Activated B cell treated with CpG ODN at 0.5 μM for 24 hours (primary cell): ENCODE measurements at regions not wholly inside any gene's neighbourhood (a gene's known extent, or its start where the extent isn't known, plus 50 kb on each side); places are given as distances from the start of the nearest gene placed in this dataset.

Experiments
- ATAC-seq: fragments of 200-7000 bp; cut with Tn5 transposase; one replicate; pipeline ENCODE4 v1.10.0; 2021; ENCODE audit warnings: low read depth, mild to moderate bottlenecking, moderate library complexity
- CTCF ChIA-PET: fragments of 350-600 bp; sonication (Branson Sonifier 250); formaldehyde crosslinking; loops from one replicate; lab custom pipeline; 2021; ENCODE audit warnings: antibody characterized with exemption; lab: Charles Lee
- POLR2A ChIA-PET: fragments of 350-600 bp; sonication (Branson Sonifier 250); formaldehyde crosslinking; loops from one replicate; lab custom pipeline; 2021; ENCODE audit warnings: antibody characterized with exemption; lab: Charles Lee
- DNase-seq: peaks from one replicate; pipeline ENCODE4 v3.0.0; 2022
- H3K27ac Mint-ChIP-seq: one replicate; pipeline ENCODE4 v1.8.0; 2020; ENCODE audit warnings: mixed read lengths
- H3K27me3 Mint-ChIP-seq: one replicate; pipeline ENCODE4 v1.8.0; 2021; ENCODE audit warnings: mixed read lengths
- H3K36me3 Mint-ChIP-seq: one replicate; pipeline ENCODE4 v1.8.0; 2021; ENCODE audit warnings: low read depth, mixed read lengths
- H3K4me1 Mint-ChIP-seq: one replicate; pipeline ENCODE4 v1.8.0; 2021; ENCODE audit warnings: mixed read lengths
- H3K4me3 Mint-ChIP-seq: one replicate; pipeline ENCODE4 v1.8.0; 2020; ENCODE audit warnings: mild to moderate bottlenecking, mixed read lengths
- H3K9me3 Mint-ChIP-seq: one replicate; pipeline ENCODE4 v1.8.0; 2020; ENCODE audit warnings: mixed read lengths
- CTCF ChIP-seq: fragments of 200-600 bp; IDR thresholded peaks from one replicate; pipeline ENCODE4 v1.8.0; 2022; ENCODE audit warnings: antibody characterized with exemption, mild to moderate bottlenecking
- intact Hi-C: fragments of 100-400 bp; cut with micrococcal nuclease; formaldehyde crosslinking; loops from one replicate; pipeline ENCODE4 v1.15.1; 2024

DNA sequence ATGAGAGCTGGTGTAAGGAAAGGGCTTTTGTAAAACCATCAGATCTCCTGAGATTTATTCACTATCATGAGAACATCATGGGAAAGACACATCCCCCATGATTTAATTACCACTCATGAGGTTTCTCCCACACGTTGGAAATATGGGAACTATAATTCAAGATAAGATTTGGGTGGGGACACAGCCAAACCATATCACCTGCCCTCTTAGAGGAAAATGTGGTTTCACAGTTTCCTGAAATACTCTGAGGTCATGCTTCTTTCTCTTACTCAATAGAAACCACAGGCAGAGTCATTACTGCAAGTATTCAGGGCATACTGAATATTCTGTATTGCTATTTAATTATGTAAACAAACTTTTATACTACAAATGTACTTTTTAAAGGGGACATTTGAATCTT lies 1453.3 kb downstream of the PCDH18 start:
- H3K4me1 Mint-ChIP-seq, result no peaks in the 10 kb centered on the region
- no peaks in the 10 kb centered on the region for H3K36me3 Mint-ChIP-seq
- no peak for TF ChIP-seq CTCF
- H3K9me3 Mint-ChIP-seq, result no peaks in the 10 kb centered on the region
- ATAC-seq (no peak), DNase-seq (no peak)
- ChIA-PET POLR2A (no interaction called here), CTCF (no interaction called here)
- H3K27ac Mint-ChIP-seq, result no peak overlapping the region
- intact Hi-C loops, result no loop called here
- no peak overlapping the region for H3K4me3 Mint-ChIP-seq
- no peaks in the 10 kb centered on the region for H3K27me3 Mint-ChIP-seq

DNA sequence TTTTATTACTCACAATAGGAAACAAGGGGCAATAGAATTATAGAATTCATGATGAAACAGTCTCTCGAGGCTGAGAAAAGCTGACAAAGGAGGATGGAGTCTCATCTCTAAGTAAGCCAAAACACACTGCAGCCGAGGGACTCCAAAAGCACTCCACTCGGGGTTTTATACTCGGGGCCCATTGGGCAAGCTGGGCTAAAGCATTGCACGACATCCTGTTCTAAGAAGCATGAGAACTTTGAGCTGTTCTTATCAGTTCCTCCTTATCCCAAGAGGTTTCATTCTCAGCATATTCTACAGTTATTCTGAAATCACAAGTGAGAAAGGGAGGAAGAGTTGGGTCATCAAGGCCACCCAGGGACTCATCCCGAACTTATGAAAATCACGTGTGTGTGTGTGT lies 1475.5 kb downstream of the PCDH18 start:
- H3K9me3 Mint-ChIP-seq, result no peaks in the 10 kb centered on the region
- intact Hi-C loops, result no loop called here
- ChIA-PET CTCF (no interaction called here), POLR2A (no interaction called here)
- H3K4me1 Mint-ChIP-seq, result no peaks in the 10 kb centered on the region
- TF ChIP-seq CTCF, result no peak
- DNase-seq (no peak), ATAC-seq (no peak)
- no peak overlapping the region for H3K4me3 Mint-ChIP-seq
- H3K27ac Mint-ChIP-seq, result no peak overlapping the region
- H3K36me3 Mint-ChIP-seq, result no peaks in the 10 kb centered on the region
- H3K27me3 Mint-ChIP-seq, result no peaks in the 10 kb centered on the region

GRCh38 chr4:136055360-136055759 lies 1476.9 kb downstream of the PCDH18 start:
- TF ChIP-seq CTCF, result no peak
- no peaks in the 10 kb centered on the region for H3K27me3 Mint-ChIP-seq
- no peaks in the 10 kb centered on the region for H3K4me1 Mint-ChIP-seq

GRCh38 chr4:136036744-136037143 lies 1495.5 kb downstream of the PCDH18 start:
- intact Hi-C loops, result no loop called here
- ChIA-PET POLR2A (no interaction called here), CTCF (no interaction called here)
- DNase-seq (no peak), ATAC-seq (no peak)
- Mint-ChIP-seq H3K4me3 (no peak overlapping the region), H3K9me3 (peaks cover 3% of the 10 kb centered on the region), H3K27ac (no peak overlapping the region), H3K27me3 (no peaks in the 10 kb centered on the region), H3K36me3 (no peaks in the 10 kb centered on the region), H3K4me1 (no peaks in the 10 kb centered on the region)
- no peak for TF ChIP-seq CTCF

More at GRCh38 chr4:136055360-136055759, 1476.9 kb downstream of the PCDH18 start:
- Mint-ChIP-seq H3K27ac (no peak overlapping the region), H3K36me3 (no peaks in the 10 kb centered on the region), H3K4me3 (no peak overlapping the region), H3K9me3 (no peaks in the 10 kb centered on the region)
- CTCF ChIA-PET, result no interaction called here
- POLR2A ChIA-PET, result no interaction called here
- intact Hi-C loops, result no loop called here
- ATAC-seq, result no peak
- DNase-seq, result no peak

GRCh38 chr4:136032391-136032790 lies 1499.9 kb downstream of the PCDH18 start:
- ChIA-PET POLR2A (no interaction called here), CTCF (no interaction called here)
- H3K27me3 Mint-ChIP-seq, result no peaks in the 10 kb centered on the region
- intact Hi-C loops, result no loop called here
- DNase-seq (no peak), ATAC-seq (no peak)
- H3K36me3 Mint-ChIP-seq, result no peaks in the 10 kb centered on the region
- TF ChIP-seq CTCF, result no peak
- no peak overlapping the region for H3K4me3 Mint-ChIP-seq
- H3K4me1 Mint-ChIP-seq, result no peaks in the 10 kb centered on the region
- peaks cover 10% of the 10 kb centered on the region for H3K9me3 Mint-ChIP-seq
- no peak overlapping the region for H3K27ac Mint-ChIP-seq
